ENCODE measurements at regions not wholly inside any gene's neighbourhood (a gene's known extent, or its start where the extent isn't known, plus 50 kb on each side); places are given as distances from the start of the nearest gene placed in this dataset.

DNA sequence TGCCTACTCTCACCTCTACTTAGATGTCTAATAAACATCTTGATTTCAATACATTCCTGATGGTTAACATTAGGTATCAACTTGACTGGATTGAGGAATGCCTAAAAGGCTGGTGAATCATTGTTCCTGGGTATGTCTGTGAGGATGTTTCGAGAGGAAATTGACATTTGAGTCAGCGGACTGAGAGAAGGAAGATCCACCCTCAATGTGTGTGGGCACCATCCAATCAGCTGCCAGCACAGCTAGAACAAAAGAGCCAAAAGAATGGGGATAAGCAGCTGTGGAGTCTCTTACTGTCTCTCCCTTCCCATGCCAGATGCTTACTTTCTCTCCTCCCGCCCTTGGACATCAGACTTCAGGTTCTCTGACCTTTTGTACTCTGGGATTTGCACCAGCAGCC, 128.6 kb upstream of the HS3ST5 start (continued):
- TF ChIP-seq NCOA1 (CRISPR knock-in tag; IDR thresholded peaks at IDR 0.05) (no peak), HOXA3 (CRISPR knock-in tag; IDR thresholded peaks at IDR 0.05) (no peak), RAD51 (IDR thresholded peaks at IDR 0.05; ENCODE audit: borderline replicate concordance) (no peak), TMF1 (CRISPR knock-in tag; IDR thresholded peaks at IDR 0.05; ENCODE audit: low read depth) (no peak), KLF11 (CRISPR knock-in tag; IDR thresholded peaks at IDR 0.05) (no peak), ZNF138 (CRISPR knock-in tag; IDR thresholded peaks at IDR 0.05; ENCODE audit: low read depth) (no peak)

DNA sequence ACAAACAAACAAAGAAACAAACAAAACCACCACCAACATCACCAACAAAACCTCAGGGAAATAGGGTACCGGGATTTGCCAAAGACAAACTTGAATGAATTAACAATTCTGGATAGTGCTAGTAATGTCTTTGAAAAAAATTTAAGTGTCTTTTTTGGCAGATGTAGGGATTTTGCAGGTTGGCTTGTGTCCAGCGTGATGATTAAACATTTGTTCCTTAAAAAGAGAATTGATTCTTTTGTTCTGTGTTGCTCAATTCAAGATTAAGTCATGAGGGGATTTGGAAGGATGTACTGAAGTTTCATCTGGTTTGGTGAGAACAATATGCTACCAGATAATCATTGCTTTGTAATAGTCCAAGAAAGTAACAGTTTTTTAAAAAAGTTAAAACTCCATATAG, 125.1 kb upstream of the HS3ST5 start:
- no peaks in the 10 kb centered on the region for H4K20me1 ChIP-seq (ENCODE audit: insufficient read depth, low read length)
- FAIRE-seq (no peak), ATAC-seq (no peak), DNase-seq (ENCODE audit: low spot score) (no peak)
- H2AFZ ChIP-seq (ENCODE audit: low read length), result no peak overlapping the region
- ChIA-PET POLR2A (no interaction called here), CTCF (ENCODE audit: low intra/inter-chr PET ratio, low total read pairs) (no interaction called here)
- no peak overlapping the region for H3K27ac ChIP-seq (ENCODE audit: extremely low read length, insufficient read depth, low read length)
- WGBS (ENCODE audit: low lambda C conversion rate), result 49% methylated on average over 2 of the region's 2 CpGs
- H3K4me2 ChIP-seq (ENCODE audit: low read depth, low read length), result no peak overlapping the region
- no peak overlapping the region for H3K9ac ChIP-seq (ENCODE audit: insufficient read depth, low read depth, low read length)
- H3K36me3 ChIP-seq (replicated peaks in 1 of 2; ENCODE audit: control insufficient read depth in 1 of 2, insufficient read depth in 2 of 2, low read length in 2 of 2), result no peaks in the 10 kb centered on the region
- no peaks in the 10 kb centered on the region for H3K27me3 ChIP-seq (ENCODE audit: control insufficient read depth in 1 of 2, insufficient read depth in 2 of 2, low read length in 2 of 2)
- intact Hi-C loops (cut with micrococcal nuclease; ENCODE audit: unreplicated experiment), result no loop called here
- in situ Hi-C loops (cut with HindIII; ENCODE audit: extremely low pct_ligation_motif_present, low pct_unique_long_range_greater_than_20kb), result no loop called here
- no TSS peak for BruUV-seq (replicated peaks)
- no peaks in the 10 kb centered on the region for H3K9me3 ChIP-seq (ENCODE audit: low read length)
- no peak overlapping the region for H3K4me3 ChIP-seq (replicated peaks in 1 of 3; ENCODE audit: insufficient read depth in 1 of 3, low read depth in 2 of 3, low read length in 3 of 3)
- no peaks in the 10 kb centered on the region for H3K4me1 ChIP-seq (ENCODE audit: insufficient read depth, low read length)
- no peaks in the 10 kb centered on the region for H3K79me2 ChIP-seq (ENCODE audit: insufficient read depth, low read length)
- TF ChIP-seq ZNF891 (CRISPR knock-in tag; IDR thresholded peaks at IDR 0.05) (no peak), ZNF205 (CRISPR knock-in tag; IDR thresholded peaks at IDR 0.05) (no peak), ZNF251 (CRISPR knock-in tag; IDR thresholded peaks at IDR 0.05) (no peak), ZNF484 (CRISPR knock-in tag; IDR thresholded peaks at IDR 0.05; ENCODE audit: borderline replicate concordance, low read depth) (no peak), NFE2L1 (CRISPR knock-in tag; IDR thresholded peaks at IDR 0.05; ENCODE audit: borderline replicate concordance) (no peak), MYC (CRISPR knock-in tag; IDR thresholded peaks at IDR 0.05; ENCODE audit: borderline replicate concordance) (no peak), TAF1 (CRISPR knock-in tag; IDR thresholded peaks at IDR 0.05) (no peak), GPN1 (CRISPR knock-in tag; IDR thresholded peaks at IDR 0.05; ENCODE audit: borderline replicate concordance) (no peak)
- TF ChIP-seq, protein P1, sequence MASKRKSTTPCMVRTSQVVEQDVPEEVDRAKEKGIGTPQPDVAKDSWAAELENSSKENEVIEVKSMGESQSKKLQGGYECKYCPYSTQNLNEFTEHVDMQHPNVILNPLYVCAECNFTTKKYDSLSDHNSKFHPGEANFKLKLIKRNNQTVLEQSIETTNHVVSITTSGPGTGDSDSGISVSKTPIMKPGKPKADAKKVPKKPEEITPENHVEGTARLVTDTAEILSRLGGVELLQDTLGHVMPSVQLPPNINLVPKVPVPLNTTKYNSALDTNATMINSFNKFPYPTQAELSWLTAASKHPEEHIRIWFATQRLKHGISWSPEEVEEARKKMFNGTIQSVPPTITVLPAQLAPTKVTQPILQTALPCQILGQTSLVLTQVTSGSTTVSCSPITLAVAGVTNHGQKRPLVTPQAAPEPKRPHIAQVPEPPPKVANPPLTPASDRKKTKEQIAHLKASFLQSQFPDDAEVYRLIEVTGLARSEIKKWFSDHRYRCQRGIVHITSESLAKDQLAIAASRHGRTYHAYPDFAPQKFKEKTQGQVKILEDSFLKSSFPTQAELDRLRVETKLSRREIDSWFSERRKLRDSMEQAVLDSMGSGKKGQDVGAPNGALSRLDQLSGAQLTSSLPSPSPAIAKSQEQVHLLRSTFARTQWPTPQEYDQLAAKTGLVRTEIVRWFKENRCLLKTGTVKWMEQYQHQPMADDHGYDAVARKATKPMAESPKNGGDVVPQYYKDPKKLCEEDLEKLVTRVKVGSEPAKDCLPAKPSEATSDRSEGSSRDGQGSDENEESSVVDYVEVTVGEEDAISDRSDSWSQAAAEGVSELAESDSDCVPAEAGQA (IDR thresholded peaks at IDR 0.05; ENCODE audit: low read depth), result no peak
- TF ChIP-seq, protein P1 (CRISPR knock-in tag; IDR thresholded peaks at IDR 0.05; ENCODE audit: borderline replicate concordance), result no peak

All from HepG2 (cell line).